H9 (cell line): ENCODE measurements at regions not wholly inside any gene's neighbourhood (a gene's known extent, or its start where the extent isn't known, plus 50 kb on each side); places are given as distances from the start of the nearest gene placed in this dataset.

Experiments
- DNase-seq: peaks from one replicate; pipeline ENCODE4 v3.0.0-alpha.2; 2017
- H2AFZ ChIP-seq: one replicate; pipeline ENCODE4 v1.6.1; 2013; ENCODE audit warnings: mild to moderate bottlenecking, low read length, control low read depth, moderate library complexity
- H2AK5ac ChIP-seq: 2 replicates; pipeline ENCODE4 v1.6.1; 2013; ENCODE audit warnings: low read length, control low read depth, mixed read lengths; ENCODE audit not compliant: insufficient read length
- H2BK120ac ChIP-seq: one replicate; pipeline ENCODE4 v1.6.1; 2013; ENCODE audit warnings: low read depth, mild to moderate bottlenecking, low read length, control low read depth, inconsistent platforms; ENCODE audit not compliant: poor library complexity, severe bottlenecking
- H2BK12ac ChIP-seq: 2 replicates; pipeline ENCODE4 v1.6.1; 2013; ENCODE audit warnings: low read length, control low read depth, mixed read lengths, low read depth; ENCODE audit not compliant: insufficient read length
- H2BK15ac ChIP-seq: 2 replicates; pipeline ENCODE4 v1.6.1; 2013; ENCODE audit warnings: low read depth, low read length, control low read depth
- H2BK20ac ChIP-seq: one replicate; pipeline ENCODE4 v1.6.1; 2013; ENCODE audit warnings: low read depth, mild to moderate bottlenecking, low read length, control low read depth, inconsistent platforms; ENCODE audit not compliant: poor library complexity, severe bottlenecking
- H2BK5ac ChIP-seq: 2 replicates; pipeline ENCODE4 v1.6.1; 2013; ENCODE audit warnings: low read length, control low read depth, mixed read lengths; ENCODE audit not compliant: insufficient read length
- H3K14ac ChIP-seq: 2 replicates; pipeline ENCODE4 v1.6.1; 2013; ENCODE audit warnings: low read length, control low read depth; ENCODE audit not compliant: insufficient read depth
- H3K18ac ChIP-seq: 2 replicates; pipeline ENCODE4 v1.6.1; 2013; ENCODE audit warnings: low read depth, mild to moderate bottlenecking, mixed read lengths, low read length, control low read depth; ENCODE audit not compliant: insufficient read length
- H3K23ac ChIP-seq: 2 replicates; pipeline ENCODE4 v1.6.1; 2013; ENCODE audit warnings: low read length, control low read depth, mixed read lengths, low read depth; ENCODE audit not compliant: insufficient read length
- H3K23me2 ChIP-seq: 2 replicates; pipeline ENCODE4 v1.6.1; 2013; ENCODE audit warnings: low read depth, mild to moderate bottlenecking, mixed read lengths, low read length, control low read depth; ENCODE audit not compliant: insufficient read length, poor library complexity, severe bottlenecking
- H3K27ac ChIP-seq: 2 replicates; pipeline ENCODE4 v1.5.1; 2013; ENCODE audit warnings: low read length, control low read depth, mixed read lengths, low read depth; ENCODE audit not compliant: insufficient read length
- H3K27me3 ChIP-seq: 2 replicates; pipeline ENCODE4 v1.6.1; 2013; ENCODE audit warnings: low read length, control low read depth, inconsistent platforms; ENCODE audit not compliant: insufficient read depth
- H3K4ac ChIP-seq: 2 replicates; pipeline ENCODE4 v1.6.1; 2013; ENCODE audit warnings: low read depth, mild to moderate bottlenecking, control low read depth, inconsistent platforms, low read length, moderate library complexity
- H3K4me1 ChIP-seq: 2 replicates; pipeline ENCODE4 v1.6.1; 2013; ENCODE audit warnings: low read length, control low read depth, inconsistent platforms; ENCODE audit not compliant: insufficient read depth
- H3K4me2 ChIP-seq: 2 replicates; pipeline ENCODE4 v1.6.1; 2013; ENCODE audit warnings: low read length, control low read depth, mixed read lengths; ENCODE audit not compliant: insufficient read length, insufficient read depth
- H3K56ac ChIP-seq: 2 replicates; pipeline ENCODE4 v1.6.1; 2013; ENCODE audit warnings: low read depth, mild to moderate bottlenecking, mixed read lengths, low read length, control low read depth; ENCODE audit not compliant: insufficient read length
- H3K79me1 ChIP-seq: 2 replicates; pipeline ENCODE4 v1.6.1; 2013; ENCODE audit warnings: low read depth, mild to moderate bottlenecking, moderate library complexity, low read length, control low read depth, inconsistent platforms; ENCODE audit not compliant: insufficient read depth, poor library complexity, severe bottlenecking
- H3K79me2 ChIP-seq: 2 replicates; pipeline ENCODE4 v1.6.1; 2013; ENCODE audit warnings: low read length, control low read depth, inconsistent platforms; ENCODE audit not compliant: insufficient read depth
- H3K9ac ChIP-seq: 2 replicates; pipeline ENCODE4 v1.6.1; 2013; ENCODE audit warnings: low read length, control low read depth, mixed read lengths; ENCODE audit not compliant: insufficient read length; ENCODE audit errors: extremely low read depth
- H3K9me3 ChIP-seq: one replicate; pipeline ENCODE4 v1.6.1; 2013; ENCODE audit warnings: low read depth, low read length, inconsistent platforms; ENCODE audit not compliant: control insufficient read depth
- H3T11ph ChIP-seq: one replicate; pipeline ENCODE4 v1.6.1; 2013; ENCODE audit warnings: mild to moderate bottlenecking, low read length, control low read depth, inconsistent platforms
- H4K20me1 ChIP-seq: one replicate; pipeline ENCODE4 v1.6.1; 2013; ENCODE audit not compliant: control insufficient read depth, insufficient read length, insufficient read depth
- H4K5ac ChIP-seq: 2 replicates; pipeline ENCODE4 v1.6.1; 2013; ENCODE audit warnings: low read depth, mild to moderate bottlenecking, mixed read lengths, low read length, control low read depth; ENCODE audit not compliant: insufficient read length
- H4K8ac ChIP-seq: replicated peaks from 2 replicates; pipeline ENCODE4 v1.6.1; 2013; ENCODE audit warnings: low read length, control low read depth, mixed read lengths, low read depth; ENCODE audit not compliant: insufficient read length
- H4K91ac ChIP-seq: 2 replicates; pipeline ENCODE4 v1.6.1; 2013; ENCODE audit warnings: low read depth, mild to moderate bottlenecking, moderate library complexity, mixed read lengths, low read length, control low read depth; ENCODE audit not compliant: insufficient read length
- H3K27ac Mint-ChIP-seq, 3 experiments: 2 replicates in 2 of 3; 3 replicates in 1 of 3; pipeline ENCODE4 v1.8.0; 2020 to 2021; ENCODE audit warnings: mixed read lengths in 3 of 3, mild to moderate bottlenecking in 1 of 3, moderate library complexity in 1 of 3
- H3K27me3 Mint-ChIP-seq: 2 replicates; pipeline ENCODE4 v1.8.0; 2021; ENCODE audit warnings: low read depth, mild to moderate bottlenecking, moderate library complexity, mixed read lengths
- H3K36me3 Mint-ChIP-seq, 3 experiments: 2 replicates in 2 of 3; 3 replicates in 1 of 3; pipeline ENCODE4 v1.8.0; 2020 to 2021; ENCODE audit warnings: low read depth in 3 of 3, mixed read lengths in 3 of 3; ENCODE audit not compliant: insufficient read depth in 1 of 3
- H3K4me1 Mint-ChIP-seq, 2 experiments: 2 replicates each; pipeline ENCODE4 v1.8.0; 2020; ENCODE audit warnings: mixed read lengths in 2 of 2
- H3K4me3 Mint-ChIP-seq, 2 experiments: 2 replicates in 1 of 2; 3 replicates in 1 of 2; pipeline ENCODE4 v1.8.0; 2020 to 2021; ENCODE audit warnings: mild to moderate bottlenecking in 2 of 2, mixed read lengths in 2 of 2, moderate library complexity in 1 of 2
- H3K9me3 Mint-ChIP-seq, 2 experiments: 2 replicates in 1 of 2; 3 replicates in 1 of 2; pipeline ENCODE4 v1.8.0; 2020; ENCODE audit warnings: mild to moderate bottlenecking in 2 of 2, mixed read lengths in 2 of 2, moderate library complexity in 1 of 2
- CTCF ChIP-seq: fragments of 200-600 bp; sonication (generic); conservative IDR thresholded peaks from 3 replicates; pipeline ENCODE4 v1.8.0; 2021; ENCODE audit warnings: antibody characterized with exemption, mild to moderate bottlenecking
- WGBS: extraction: QIAGEN DNeasy Blood & Tissue Kit; methylation state at CpG from one replicate; pipeline ENCODE4 v1.1.7; 2013; ENCODE audit warnings: missing lambda C conversion rate, low lambda C conversion rate, mixed read lengths; ENCODE audit not compliant: insufficient read length; ENCODE audit errors: extremely low coverage; 5-methylcytosine and 5-hydroxymethylcytosine counted together

- Histone ChIP-seq H3K4me2 (no peak overlapping the region), H2AFZ (no peak overlapping the region), H3K23me2 (no peaks in the 10 kb centered on the region), H3K56ac (no peak overlapping the region), H3K18ac (no peak overlapping the region), H3T11ph (no peak overlapping the region), H4K20me1 (no peaks in the 10 kb centered on the region), H2BK12ac (no peak overlapping the region), H4K91ac (no peak overlapping the region), H3K79me1 (no peaks in the 10 kb centered on the region), H2BK5ac (no peak overlapping the region), H3K9ac (no peak overlapping the region), H3K79me2 (no peaks in the 10 kb centered on the region), H4K5ac (no peak overlapping the region), H4K8ac (no peak overlapping the region), H2BK120ac (no peak overlapping the region), H2BK15ac (no peak overlapping the region), H3K27me3 (no peaks in the 10 kb centered on the region), H3K23ac (no peak overlapping the region), H3K9me3 (no peaks in the 10 kb centered on the region), H2BK20ac (no peak overlapping the region), H3K27ac (no peak overlapping the region), H3K4me1 (no peaks in the 10 kb centered on the region), H3K4ac (no peak overlapping the region), H3K14ac (no peak overlapping the region), H2AK5ac (no peak overlapping the region)
- no peak overlapping the region for H3K4me3 Mint-ChIP-seq
- DNase-seq = no peak
- peaks cover 0 to 2% of the 10 kb centered on the region in 2 experiments; a peak in 1 of 5 replicates for H3K9me3 Mint-ChIP-seq
- no CpG with 5 or more reads among the region's 3 CpGs for WGBS
- H3K36me3 Mint-ChIP-seq = no peaks in the 10 kb centered on the region
- H3K27ac Mint-ChIP-seq = no peak overlapping the region
- no peaks in the 10 kb centered on the region for H3K4me1 Mint-ChIP-seq
- no peaks in the 10 kb centered on the region for H3K27me3 Mint-ChIP-seq
- TF ChIP-seq CTCF = no peak
These were observed 69.2 kb upstream of the MIR17HG start for GRCh38 chr13:91278291-91278690.
